CD4-positive, alpha-beta T cell treated with Interleukin-17A for 1 hour (primary cell): ENCODE measurements at regions not wholly inside any gene's neighbourhood (a gene's known extent, or its start where the extent isn't known, plus 50 kb on each side); places are given as distances from the start of the nearest gene placed in this dataset.
"Not testable (repeated sequence)": the region's sequence is repeated elsewhere in the genome, so short reads cannot be mapped to it uniquely, and the experiment has no call there.

Experiments used
- DNase-seq: peaks from one replicate; pipeline ENCODE4 v3.0.0-alpha.2; 2020

DNA sequence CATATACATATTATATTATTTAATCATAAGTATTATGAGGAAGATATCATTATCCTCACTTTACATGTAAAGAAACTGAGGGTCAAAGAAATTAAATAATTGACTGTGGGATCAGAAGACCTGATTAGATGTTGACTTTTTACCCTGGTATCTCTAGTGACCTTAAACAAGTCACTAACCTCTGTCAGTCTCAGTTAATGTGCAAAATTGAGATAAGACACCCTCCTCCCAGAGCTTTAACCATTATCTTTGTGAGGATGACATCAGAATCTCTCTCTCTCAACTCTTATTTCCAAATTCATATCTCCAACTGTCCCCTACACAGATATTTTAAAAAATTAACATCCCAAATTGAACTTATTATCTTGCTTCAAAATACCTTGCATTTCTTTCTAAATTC is 177.8 kb downstream of the KLHL28 start:
- no peak for DNase-seq

DNA sequence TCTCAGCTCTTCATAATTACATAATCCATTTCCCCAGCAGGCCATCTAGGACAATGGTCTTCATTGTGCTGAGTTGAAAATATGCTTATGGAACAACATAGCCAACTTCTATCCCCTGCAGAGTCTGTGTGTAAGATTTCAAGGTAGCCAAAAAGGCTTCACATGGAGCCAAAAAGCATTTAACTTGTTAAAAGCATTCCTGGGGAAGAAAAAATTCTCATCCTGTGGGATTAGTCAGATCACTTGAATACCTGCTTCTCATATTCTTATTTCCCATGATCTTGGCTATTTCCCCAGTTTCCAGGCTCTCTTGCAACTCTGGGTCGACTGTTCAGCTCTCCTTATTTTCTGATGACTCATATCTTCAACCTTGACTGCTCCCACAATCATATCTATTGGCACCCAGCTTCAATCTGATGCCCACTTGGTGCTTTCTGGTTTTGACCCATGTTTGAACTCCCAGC is 178.9 kb downstream of the KLHL28 start:
- no peak for DNase-seq

DNA sequence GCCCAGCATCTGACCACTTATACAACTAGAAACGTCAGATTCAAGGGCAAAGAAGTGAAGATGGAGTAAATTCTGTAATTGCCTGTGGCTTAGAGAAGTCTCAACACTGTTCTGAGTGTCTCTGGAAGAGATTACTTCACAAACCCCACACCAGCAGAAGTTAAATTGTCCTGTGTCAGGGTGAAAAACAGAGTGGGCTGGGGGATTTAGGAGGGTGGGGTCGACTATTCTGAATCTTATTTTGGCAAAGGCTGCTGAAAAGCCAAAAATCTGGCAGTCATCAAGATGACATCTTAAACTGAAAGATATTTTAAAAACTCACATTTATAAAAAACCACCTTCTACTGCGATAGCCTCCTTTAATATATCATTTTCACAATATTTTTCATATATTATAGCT is 180.8 kb downstream of the KLHL28 start:
- DNase-seq = no peak

DNA sequence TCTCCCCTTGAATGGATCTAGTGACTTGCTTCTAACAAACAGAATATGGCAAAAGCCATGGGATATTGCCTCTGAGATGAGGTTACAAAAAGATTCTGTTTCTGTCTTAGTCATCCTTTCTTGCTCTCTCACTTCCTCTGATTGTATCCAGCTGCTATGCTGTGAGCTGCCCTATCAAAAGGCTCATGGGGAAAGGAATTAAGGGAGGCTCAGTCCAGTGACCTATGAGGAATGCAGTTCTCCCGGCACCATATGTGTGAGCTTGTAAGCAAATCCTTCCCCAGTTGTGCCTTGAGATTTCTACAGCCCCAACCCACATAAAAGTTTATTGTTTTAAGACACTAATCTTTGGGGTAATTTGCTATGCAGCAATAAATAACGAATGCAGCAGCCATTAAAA is 183.1 kb downstream of the KLHL28 start:
- no peak for DNase-seq

DNA sequence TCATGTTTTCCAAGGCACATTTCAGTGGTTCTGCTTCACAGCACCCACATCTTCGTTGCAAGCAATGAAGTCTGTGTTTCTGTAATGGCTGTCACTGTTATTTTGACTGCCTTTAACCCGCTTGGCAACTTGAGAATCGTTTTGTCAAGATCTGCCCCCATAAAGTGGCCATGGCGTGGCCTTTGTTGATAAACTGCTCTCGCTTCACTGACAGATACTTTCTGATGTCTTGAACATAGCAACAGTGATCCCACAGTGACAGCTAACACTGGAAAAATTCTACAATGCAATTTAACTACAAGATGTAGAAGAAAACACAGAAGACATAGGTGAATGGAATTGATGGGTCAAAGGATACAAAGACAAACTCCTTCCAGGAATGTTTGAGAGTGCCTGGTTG is 184.2 kb downstream of the KLHL28 start:
- no peak for DNase-seq

DNA sequence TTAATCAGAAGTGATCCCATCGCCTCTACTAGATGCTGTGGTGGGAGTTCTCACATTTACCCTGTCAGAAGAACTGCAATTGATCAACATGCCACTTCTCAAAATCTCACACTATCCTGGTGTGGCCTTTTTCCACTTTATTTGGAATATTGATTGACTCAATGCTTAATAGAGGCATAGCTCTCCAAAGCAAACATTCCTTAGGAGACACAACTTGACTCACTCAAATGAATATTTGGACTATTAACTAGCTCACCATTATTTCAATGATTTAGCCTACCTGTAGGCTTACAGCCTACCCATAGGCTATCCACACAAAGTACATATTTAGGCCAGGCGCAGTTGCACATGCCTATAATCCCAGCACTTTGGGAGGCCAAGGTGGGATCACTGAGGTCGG is 186.5 kb downstream of the KLHL28 start:
- DNase-seq = no peak

DNA sequence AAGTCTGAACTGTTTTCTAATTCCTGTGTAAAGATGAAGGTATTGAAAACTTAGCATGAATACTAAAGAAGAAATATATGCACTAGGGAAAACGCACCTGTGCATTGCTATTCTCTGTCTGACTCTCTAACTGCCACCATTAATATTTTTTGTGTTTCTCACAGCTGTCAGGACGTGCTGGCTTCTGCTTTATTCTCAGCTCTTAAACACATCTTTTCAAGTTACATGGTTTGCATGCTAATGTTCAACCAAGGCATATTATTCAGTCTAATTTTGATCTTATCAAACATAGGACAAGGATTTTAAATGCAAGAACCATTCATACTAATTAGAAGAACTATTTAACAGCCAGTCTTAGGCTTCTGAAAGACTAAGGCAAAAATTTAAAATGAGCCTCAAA is 187.4 kb downstream of the KLHL28 start:
- no peak for DNase-seq

DNA sequence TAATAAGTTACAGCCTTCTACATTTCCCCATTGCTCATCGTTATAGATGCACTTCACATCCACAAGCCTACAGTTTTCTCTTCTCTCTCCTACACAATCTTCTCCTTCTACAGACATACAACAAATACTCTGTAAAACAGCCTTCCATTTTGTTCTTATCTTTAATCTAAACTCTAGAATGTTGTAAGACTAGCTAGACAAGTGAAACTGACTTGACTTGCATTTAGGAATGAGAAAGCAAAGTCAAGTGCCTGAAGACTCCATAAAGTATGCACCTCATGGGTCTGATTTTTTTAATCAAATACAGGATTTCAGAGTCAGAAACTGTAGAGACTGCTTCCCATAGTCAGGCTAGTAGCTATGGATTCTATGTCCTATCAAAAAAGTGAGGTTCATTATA is 190.3 kb downstream of the KLHL28 start:
- no peak for DNase-seq

DNA sequence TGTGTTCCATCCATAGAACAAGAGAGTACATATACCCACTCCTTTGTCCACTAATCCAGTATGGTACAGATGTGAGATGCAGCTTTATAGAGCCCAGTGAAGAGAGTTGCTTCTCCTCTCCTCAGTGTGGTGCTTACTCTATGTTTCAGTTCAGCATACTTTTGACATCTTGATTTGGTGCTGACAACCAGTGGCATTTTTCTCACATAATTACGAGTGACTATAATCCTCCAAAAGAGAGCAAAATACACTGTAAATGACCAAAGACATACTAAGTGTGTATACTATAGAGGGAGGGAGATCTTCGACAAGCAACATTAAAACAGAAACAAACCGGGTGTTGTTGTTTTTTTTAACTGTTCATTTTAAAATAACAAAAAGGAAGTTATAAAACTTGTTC is 191.5 kb downstream of the KLHL28 start:
- no peak for DNase-seq

DNA sequence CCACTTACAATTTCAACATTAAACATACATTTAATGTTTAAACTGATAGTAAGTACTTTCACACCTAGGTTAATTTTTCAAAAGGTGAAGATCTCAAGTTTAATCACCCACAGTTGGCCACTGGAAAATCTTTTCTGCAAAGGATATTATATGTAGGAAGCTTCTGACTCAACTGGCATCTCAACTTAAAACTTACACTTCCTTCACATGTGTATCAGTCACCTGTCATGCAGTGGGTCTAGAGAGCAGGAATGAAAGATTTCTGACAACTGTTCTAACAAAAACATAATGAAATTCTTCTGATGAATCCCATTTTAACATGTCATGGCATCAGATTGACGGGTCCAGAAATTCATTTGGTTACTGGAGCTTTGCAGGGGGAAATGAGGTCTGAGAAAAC is 192.8 kb downstream of the KLHL28 start:
- no peak for DNase-seq

DNA sequence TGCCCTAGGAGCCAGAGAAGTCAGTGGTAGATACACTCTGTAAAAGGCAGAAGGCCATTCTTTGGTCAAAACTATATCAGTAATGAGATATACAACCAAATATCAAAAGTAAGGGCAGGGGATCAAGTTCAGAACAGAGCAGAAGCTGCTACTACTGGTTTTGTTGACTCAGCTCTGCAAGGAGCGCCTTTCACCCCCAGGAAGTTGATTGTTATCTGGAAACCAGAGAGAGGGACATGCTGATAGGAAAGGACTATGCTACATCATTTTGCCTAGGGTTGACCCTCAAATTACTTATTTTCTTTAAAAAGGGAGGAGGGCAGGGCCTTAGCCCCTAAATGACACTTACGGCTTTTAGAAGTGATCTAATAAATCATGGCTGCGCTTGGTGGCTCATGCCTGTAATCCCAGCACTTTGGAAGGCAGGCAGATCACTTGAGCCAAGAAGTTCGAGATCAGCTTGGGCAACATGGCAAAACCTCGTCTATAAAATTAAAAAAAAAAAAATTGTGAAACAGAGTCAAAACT is 194.0 kb downstream of the KLHL28 start:
- DNase-seq = no peak

DNA sequence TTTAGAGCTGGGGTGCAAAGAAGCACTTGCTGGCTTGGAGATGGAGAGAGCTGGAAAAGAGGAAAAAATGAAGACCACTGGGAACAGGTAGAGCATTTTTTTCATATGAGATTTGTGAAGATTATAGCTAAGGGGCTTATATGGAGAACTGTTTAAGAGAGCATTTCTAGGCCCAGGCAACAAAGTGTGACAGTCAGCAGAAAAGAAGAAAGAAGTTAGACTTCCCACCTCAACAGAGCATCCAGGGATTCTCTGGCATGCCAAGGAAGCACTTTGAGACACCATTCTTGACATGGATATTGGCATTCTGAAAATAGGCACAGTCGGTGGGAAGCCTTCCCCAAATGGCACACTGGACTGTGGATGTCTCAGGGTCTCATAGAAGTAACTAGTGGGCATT is 195.5 kb downstream of the KLHL28 start:
- no peak for DNase-seq

DNA sequence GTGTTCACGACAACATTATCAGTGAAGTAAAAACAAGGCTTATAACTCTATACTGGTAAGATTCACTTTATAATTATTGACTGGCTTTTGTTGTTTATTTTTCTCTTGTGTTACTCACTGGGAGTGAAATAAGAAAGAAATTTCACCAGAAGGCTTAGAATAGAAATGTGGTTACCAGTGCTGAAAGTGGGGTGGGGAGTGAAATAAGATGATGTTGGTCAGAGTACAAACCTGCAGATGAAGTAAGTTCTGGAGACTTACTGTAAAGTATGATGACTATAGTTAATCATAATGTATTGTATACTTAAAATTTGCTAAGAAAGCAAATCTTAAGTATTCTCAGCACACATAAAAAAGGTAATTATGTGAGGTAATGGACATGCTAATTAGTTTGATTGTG is 198.4 kb downstream of the KLHL28 start:
- no peak for DNase-seq

DNA sequence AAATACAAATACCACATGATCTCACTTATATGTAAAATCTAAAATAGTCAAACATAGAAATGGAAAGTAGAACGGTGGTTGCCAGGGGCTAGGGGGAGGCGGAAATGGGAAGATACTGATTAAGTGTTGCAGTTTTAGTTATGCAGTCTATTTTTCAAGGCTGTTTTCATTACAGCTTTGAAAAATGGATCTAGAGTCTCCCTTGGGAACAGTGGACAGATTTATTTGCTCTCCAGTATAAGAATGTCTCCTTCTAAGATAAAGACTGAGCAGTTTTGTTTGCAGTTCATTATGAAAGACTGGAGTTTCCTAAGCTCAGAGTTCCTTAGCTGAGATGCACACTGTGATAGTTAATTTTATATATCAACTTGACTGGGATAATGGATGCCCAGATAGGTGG is 202.5 kb downstream of the KLHL28 start:
- no peak for DNase-seq

DNA sequence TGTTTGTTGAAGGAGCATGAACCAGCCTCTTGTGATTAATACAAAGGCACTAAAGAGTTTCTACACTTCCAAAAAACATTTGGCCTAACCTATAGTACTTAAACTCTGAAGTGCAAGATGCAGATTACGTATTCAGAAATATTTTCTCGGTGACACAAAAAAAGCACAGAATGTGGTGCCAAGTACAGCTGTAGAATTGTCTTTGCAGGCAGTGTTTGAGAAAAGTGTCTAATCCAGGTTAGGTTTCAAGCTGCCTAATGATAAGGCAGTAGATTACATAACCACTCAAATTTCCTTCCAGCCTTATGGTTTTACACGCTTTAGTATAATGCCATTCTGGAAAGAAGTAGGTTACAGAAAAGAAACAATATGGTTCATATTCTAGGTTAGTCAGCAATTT is 205.2 kb downstream of the KLHL28 start:
- no peak for DNase-seq

DNA sequence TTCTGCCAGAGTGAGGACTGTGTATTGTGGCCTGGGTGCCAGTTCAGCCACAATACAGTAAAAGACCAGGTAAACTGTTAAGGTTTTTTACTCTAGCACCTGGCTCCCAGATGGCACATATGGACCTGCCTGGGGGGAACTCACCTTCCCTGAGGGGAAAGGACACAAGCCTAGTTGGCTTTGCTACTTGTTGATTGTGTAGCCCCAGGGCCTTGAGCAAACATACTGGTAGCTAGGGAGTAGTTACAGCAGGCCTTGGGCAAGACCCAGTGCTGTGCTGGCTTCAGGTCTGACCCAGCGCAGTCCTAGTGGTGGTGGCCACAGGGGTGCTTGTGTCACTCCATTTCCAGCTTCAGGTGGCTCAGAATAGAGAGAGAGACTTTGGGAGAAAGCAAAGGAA is 216.4 kb downstream of the KLHL28 start:
- DNase-seq = no peak

DNA sequence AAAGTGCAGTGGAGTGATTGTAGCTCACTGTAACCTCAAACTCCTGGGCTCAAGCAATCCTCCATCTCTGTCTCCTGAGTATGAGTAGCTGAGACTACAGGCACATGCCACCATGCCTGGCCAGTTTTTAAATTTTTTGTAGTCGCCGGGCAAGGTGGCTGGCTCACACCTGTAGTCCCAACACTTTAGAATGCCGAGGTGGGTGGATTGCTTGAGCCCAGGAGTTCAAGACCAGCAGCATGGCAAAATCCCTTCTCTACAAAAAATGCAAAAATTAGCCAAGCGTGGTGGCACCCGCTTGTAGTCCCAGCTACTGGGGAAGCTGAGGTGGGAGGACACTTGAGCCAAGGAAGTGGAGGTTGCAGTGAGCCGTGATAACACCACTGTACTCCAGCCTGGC is 219.5 kb downstream of the KLHL28 start:
- DNase-seq = no peak

DNA sequence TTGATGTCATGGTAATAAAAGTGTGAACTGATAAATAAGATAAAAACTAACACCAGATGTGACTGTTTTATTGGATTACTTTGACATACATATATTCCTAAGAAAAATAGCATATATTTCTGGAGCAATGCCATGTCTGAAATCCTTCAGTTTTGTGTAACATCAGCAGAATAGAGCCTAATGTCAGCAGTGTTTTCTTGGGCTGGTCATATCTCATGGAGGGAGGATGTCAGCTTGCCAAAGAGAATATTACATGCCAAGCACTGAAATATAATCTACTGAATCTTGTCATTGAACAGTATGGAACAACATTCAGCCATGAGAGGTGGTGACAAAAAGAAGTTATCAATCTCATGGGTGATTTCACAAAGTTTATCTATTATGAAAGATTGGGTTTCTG is 220.3 kb downstream of the KLHL28 start:
- no peak for DNase-seq

DNA sequence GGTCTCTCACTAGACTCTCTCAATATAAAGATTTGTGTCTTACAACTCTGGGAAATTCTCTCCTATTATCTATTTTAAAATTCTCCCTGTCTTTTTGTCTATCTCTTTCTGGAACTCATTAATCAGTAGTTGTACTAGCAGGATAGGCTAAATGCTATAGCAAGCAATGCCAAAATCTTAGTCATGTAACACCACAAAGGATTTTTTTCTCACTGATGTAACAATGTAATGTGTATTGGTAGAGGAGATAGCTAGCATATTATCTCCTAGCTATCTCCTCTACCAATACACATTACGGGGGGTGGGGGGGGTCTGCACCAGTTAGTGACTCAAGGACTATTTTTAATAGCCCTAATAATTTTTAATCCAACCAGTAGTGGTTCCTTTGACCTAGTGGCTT is 225.4 kb downstream of the KLHL28 start:
- DNase-seq = no peak

DNA sequence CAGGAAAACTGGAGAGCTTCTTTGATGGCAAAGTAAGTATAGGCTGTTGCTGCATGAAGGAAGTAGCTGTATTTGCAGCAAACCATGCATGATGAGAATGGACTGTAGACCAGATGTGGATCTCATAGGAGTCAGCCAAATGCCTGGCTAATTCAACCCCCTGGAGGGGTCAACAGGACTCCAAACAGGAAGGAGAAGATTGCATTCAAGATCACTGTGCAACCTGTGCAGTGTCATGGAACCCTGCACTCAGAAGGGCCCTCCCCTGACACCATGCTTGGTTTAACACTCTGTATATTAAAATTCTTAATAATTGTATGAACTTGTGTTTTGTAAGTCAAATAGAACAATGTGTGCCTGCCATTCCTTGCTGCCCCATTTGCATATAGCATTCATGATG is 225.1 kb upstream of the FSCB start:
- no peak for DNase-seq

DNA sequence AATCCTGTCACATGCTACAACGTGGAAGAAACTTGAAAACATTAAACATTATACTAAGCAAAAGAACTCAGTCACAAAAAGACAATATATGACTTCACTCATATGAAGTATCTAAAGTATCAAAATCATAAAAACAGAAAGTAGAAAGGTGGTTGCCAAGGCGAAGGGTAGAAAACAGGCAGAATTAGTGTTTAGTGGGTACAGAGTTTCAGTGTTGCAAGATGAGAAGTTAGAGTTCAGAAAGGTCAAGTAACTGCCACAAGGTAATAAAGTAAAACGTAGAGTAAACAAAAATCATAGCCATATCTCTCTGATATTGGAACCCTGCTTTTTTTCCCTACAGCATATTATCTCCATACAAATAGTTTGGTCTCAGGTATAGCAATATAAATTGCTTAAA is 223.8 kb upstream of the FSCB start:
- DNase-seq = no peak

DNA sequence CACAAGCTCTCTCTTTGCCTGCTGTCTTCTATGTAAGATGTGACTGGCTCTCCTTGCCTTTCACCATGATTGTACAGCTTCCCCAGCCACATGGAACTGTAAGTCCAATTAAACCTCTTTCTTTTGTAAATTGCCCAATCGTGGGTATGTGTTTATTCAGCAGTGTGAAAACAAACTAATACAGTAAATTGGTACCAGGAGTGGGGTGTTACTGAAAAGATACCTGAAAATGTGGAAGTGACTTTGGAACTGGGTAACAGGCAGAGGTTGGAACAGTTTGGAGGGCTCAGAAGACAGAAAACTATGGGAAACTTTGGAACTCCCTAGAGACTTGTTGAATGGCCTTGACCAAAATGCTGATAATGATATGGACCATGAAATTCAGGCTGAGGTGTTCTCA is 214.3 kb upstream of the FSCB start:
- not testable (repeated sequence) for DNase-seq

DNA sequence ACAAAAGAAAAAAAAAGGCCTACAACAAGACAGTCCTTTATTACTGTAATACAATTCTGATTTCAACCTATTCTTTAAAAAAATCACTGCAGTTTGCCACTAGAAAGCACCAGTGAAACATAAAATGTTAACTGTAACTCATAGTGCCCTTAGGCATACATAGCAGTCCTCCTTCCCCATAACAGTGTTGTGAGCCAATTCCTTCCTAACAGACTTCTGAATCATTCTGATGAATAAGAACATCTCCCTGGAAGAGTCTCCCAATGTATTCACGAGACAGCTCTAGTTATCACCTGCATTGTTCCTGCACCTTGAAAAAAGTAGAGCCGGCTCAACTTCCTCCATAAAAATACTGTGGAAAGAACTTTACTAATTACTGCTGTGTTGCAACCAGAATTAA is 213.6 kb upstream of the FSCB start:
- DNase-seq = no peak

DNA sequence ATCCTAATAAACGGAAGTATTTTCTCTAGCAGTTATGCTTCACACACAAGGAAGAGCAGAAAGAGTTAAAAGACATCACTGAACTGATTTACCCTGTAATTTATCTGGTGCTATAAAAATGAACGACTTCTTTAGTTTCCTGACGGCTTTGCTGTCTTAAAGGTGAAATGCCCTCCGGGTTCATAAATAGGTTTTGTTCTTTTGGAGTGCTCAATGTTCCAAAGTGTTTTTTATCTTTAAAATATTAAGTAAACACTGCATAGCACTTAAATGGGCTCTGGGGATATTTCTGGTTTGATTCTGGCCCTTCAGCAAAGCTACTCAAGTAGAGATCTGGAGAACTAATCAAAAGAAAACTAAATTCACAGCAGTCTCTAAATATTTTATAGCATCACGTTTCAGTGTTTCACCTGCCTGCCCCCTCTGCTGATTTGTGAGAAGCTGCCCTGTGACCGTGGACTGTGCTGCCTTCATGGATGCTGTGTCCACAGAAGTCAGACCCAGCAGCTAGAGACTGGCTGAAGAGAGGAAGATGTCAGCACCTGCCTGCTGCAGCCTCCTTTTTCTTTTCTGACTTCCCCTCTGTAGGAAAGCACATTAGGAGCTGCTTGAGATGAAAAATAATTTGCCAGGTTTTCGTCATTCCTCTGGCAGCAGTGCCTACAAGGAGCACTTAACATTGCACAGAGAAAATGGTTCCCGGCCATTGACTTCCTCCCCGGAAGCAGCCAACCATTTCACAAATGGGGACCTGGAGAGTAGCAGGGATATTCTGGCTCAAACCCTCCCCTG is 205.1 kb upstream of the FSCB start:
- no peak for DNase-seq

DNA sequence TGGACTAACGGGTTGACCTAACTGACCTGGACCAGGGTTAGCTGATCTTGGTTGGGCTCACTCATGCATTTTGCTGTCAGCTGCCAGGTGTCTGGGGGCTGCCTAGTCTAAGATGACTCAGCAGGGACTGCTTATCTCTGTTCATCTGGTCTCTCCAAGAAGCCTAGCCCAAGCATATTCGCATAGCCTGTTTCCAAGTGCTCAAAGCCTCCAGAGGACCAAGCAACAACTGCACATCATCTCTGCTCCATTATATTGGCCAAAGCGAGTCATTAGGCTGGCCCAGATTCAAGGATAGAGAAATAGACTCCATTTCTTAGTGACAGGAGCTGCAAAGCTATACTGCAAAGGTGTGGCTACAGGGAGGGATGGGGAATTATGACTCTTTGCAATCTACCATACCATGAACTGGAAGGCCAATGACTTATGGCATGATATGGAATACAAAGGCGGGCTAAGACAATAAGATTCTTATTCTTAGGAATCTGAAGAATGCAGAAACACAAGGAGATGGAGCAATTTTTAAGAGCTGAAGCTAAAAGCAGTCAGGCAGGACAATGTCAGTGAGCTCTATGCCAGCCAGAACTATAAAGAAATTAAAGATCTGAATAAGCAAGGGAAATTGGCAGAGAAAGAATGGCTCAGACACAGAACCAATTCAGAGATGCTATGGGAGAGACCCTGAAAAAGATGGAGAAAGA is 194.6 kb upstream of the FSCB start:
- DNase-seq = no peak
